Endothelial cell of umbilical vein (primary cell): ENCODE measurements at regions not wholly inside any gene's neighbourhood (a gene's known extent, or its start where the extent isn't known, plus 50 kb on each side); places are given as distances from the start of the nearest gene placed in this dataset.

ENCODE experiments used
- JUN ChIP-seq: IDR thresholded peaks from 2 replicates; pipeline ENCODE4 v1.6.1; 2011; ENCODE audit warnings: borderline replicate concordance, low read depth; ENCODE audit not compliant: insufficient read length, insufficient read depth
- MYC ChIP-seq: IDR thresholded peaks from one replicate; pipeline ENCODE4 v1.6.1; 2011; ENCODE audit warnings: mild to moderate bottlenecking, low read depth, low read length
- POLR2A ChIP-seq: IDR thresholded peaks from 2 replicates; pipeline ENCODE4 v1.6.1; 2012; ENCODE audit warnings: low read depth, mild to moderate bottlenecking, control low read depth, low read length
- POLR2AphosphoS5 ChIP-seq: IDR thresholded peaks from 2 replicates; pipeline ENCODE4 v1.6.1; 2012; ENCODE audit warnings: low read depth, mild to moderate bottlenecking, control low read depth, low read length, moderate library complexity; ENCODE audit not compliant: insufficient read depth
- TF ChIP-seq, protein P1 (sequence below), 2 donors: IDR thresholded peaks; 1 replicate in 1 of 2; 2 replicates in 1 of 2; pipeline ENCODE4 v1.5.1; 2011; ENCODE audit warnings: low read length in 2 of 2, mild to moderate bottlenecking in 2 of 2, moderate library complexity in 2 of 2, control low read depth in 1 of 2, inconsistent platforms in 1 of 2, low read depth in 1 of 2; ENCODE audit not compliant: insufficient read depth in 1 of 2; ENCODE audit errors: extremely low read depth in 1 of 2

DNA sequence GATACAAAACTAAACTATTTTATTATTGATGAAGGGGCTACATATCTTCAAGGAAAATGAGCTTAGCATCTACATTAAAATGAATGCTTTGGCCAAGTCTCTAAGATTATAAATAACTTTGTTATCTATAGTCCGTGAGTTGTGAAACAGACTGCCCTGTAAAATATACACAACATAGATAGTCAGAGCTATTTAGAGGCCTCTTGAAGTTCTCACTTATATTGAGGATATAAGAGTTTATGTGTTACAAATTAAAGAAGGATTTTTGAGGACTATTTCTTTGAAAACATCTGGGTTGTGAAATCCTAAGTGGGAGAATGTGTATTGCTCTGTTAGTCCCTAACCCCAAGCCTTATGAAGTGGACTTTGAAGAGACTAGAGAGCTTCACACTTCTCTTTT, 292.0 kb upstream of the CDH2 start:
- no peak for TF ChIP-seq POLR2AphosphoS5
- TF ChIP-seq, protein P1, sequence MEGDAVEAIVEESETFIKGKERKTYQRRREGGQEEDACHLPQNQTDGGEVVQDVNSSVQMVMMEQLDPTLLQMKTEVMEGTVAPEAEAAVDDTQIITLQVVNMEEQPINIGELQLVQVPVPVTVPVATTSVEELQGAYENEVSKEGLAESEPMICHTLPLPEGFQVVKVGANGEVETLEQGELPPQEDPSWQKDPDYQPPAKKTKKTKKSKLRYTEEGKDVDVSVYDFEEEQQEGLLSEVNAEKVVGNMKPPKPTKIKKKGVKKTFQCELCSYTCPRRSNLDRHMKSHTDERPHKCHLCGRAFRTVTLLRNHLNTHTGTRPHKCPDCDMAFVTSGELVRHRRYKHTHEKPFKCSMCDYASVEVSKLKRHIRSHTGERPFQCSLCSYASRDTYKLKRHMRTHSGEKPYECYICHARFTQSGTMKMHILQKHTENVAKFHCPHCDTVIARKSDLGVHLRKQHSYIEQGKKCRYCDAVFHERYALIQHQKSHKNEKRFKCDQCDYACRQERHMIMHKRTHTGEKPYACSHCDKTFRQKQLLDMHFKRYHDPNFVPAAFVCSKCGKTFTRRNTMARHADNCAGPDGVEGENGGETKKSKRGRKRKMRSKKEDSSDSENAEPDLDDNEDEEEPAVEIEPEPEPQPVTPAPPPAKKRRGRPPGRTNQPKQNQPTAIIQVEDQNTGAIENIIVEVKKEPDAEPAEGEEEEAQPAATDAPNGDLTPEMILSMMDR (IDR thresholded peaks at IDR 0.05; ENCODE audit: extremely low read depth in 1 of 2, insufficient read depth in 1 of 2, low read depth in 1 of 2, low read length in 2 of 2) = no peak
- TF ChIP-seq POLR2A = no peak
- no peak for TF ChIP-seq JUN
- TF ChIP-seq MYC = no peak
